ENCODE measurements at regions not wholly inside any gene's neighbourhood (a gene's known extent, or its start where the extent isn't known, plus 50 kb on each side); places are given as distances from the start of the nearest gene placed in this dataset.

GRCh38 chr6:134866563-134866962, 83.3 kb downstream of the ALDH8A1 start:
- DNase-seq (ENCODE audit: low read depth, low spot score) = no peak

DNA sequence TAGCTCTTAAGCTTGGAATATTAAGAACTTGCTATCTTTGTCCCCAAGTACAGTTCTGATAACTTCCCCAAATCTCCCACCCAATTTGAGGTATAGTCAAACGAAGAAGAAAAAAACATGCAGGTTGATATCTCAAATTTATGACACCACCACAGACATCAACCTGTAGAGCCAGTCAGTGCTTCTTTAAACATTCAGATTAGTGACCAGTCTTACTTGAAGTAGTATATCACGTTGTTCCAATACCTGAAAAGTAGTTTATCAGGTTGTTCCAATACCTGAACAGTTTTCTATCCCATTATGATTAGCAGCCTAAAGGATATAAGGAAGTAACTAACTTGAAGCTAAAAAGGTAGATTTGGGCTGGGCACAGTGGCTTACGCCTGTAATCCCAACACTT, 85.3 kb downstream of the ALDH8A1 start:
- no peak for DNase-seq (ENCODE audit: low read depth, low spot score)

GRCh38 chr6:134863763-134864510, 86.0 kb downstream of the ALDH8A1 start:
- DNase-seq (ENCODE audit: low read depth, low spot score) = no peak

DNA sequence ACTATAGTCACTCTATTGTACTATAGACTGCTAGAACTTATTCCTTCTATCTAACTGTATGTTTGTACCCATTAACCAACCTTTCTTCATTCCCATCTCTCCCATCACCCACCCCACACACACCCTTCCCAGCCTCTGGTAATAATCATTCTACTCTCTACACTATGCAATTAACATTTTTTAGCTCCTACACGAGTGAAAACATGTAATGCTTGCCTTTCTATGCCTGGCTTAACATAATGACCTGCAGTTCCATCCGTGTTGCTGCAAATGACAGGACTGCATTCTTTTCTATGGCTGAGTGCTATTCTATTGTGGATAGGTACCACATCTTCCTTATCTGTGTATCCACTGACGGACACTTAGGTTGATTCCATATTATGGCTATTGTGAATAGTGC, 95.5 kb downstream of the ALDH8A1 start:
- DNase-seq (ENCODE audit: low read depth, low spot score) = no peak

DNA sequence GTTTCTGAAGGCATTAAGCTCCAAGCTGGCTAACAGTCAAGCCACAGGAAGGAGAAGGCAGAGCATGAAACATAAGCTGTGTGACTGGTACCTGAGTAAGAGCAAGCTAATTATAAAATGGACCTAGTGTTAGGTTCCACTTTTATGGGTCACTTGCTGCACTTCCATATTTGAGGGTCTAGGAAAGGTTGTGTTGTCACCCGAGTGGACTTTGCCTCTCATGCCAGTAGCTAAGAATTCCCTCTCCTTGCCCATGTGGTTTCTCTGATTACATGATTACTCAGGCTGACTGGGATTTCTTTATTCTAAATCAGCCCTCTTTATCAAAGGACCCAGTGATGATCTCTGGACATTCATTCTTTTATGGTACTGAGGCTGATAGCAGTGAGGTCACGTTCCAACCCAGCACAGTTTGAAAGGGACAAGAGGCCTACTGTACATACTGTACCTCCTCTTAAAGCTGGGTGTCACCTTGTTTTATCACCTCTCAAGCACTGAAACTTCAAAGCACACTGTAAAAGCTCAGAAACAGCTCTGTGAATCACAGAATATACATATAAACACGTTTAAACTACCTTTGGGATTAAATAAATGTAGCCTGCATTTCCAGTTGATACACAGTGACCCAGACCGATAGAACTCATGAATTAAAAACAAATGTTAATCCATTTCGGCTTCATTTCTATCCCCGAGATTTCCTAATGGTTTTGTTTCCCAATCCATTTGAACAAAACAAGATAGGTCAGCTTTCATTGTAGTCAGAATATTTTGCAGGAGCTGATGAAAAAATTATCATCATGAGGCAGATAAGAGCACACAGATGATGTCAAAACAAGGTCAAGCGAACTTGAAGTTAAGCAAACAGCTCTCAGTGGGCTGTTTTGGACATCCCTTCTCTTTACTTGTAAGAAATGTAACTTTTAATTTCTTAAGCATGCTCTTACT, 96.5 kb downstream of the ALDH8A1 start:
- DNase-seq (ENCODE audit: low read depth, low spot score) = no peak

- DNase-seq (ENCODE audit: low read depth, low spot score) = no peak
These were observed 98.4 kb downstream of the ALDH8A1 start for GRCh38 chr6:134851548-134851947.

DNA sequence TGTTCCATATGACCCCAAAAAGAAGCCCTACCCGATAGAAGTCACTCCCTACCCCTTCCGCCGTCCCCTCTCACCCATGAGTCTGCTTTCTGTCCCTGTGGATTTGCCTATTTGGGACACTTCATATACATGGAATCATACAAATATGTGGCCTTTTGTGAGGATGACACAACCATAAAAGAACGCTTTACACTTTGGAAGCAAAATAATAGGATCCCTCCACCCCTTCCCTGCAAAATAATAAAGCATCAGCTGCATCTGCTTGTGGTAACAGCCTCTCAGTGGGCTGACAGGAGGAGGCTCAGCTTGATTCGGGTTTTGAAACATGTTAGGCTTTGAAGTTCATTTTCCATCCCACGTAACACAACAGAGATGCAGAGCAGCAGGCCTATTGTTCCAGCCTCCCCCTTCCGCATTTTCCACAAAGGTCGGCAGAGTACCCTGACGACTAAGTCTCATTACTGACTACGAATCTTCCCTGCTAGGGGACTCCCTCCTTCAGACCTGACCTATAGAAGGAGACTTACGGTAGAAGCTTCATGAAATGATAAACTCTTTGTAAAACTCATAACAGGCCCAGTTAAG, 99.1 kb downstream of the ALDH8A1 start:
- DNase-seq (ENCODE audit: low read depth, low spot score) = no peak

GRCh38 chr6:134849920-134850447, 99.9 kb downstream of the ALDH8A1 start:
- DNase-seq (ENCODE audit: low read depth, low spot score) = no peak

- DNase-seq (ENCODE audit: low read depth, low spot score) = no peak
These were observed 101.8 kb downstream of the ALDH8A1 start for GRCh38 chr6:134848076-134848475.

GRCh38 chr6:134846865-134847264, 103.0 kb downstream of the ALDH8A1 start:
- no peak for DNase-seq (ENCODE audit: low read depth, low spot score)

- no peak for DNase-seq (ENCODE audit: low read depth, low spot score)
These were observed 103.9 kb downstream of the ALDH8A1 start for GRCh38 chr6:134846031-134846430.

DNA sequence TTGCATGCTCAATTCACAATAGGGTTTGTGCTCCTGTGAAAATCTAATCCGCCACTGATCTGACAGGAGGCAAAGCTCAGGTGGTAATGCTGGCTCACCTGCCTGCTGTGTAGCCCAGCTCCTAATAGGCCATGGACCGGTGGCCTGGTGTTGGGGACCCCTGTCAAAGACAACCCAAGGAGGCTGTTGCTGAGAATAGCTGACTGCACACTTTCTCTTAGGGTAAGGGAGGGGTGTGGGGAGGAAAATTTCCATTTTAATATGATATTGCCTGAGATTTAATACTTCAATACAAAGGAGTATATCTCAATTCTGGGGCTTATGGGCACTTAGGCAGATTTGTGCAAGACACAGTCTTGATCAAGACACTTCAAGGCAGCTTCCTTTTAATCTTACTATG, 105.8 kb downstream of the ALDH8A1 start:
- no peak for DNase-seq (ENCODE audit: low read depth, low spot score)

- DNase-seq (ENCODE audit: low read depth, low spot score) = no peak
These were observed 109.6 kb downstream of the ALDH8A1 start for GRCh38 chr6:134840086-134840867.

DNA sequence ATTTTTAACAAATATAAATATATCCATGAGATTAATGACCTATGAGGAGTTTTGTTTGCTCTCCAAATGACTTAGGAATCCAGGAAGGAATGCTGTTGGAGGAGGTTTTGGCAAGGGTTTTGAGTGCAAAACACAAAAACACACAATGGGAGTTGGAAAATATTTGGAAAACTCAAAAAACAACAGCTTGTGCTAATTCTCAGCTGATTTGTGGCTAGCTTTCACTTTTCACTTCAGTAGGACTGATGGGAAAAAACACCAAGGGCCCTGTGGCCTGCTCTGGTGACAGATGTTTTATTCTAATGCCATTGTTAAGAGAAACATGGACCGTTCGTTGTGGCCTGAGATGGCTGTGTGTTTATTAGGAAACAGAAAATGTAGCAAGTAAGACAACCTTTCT, 113.9 kb downstream of the ALDH8A1 start:
- no peak for DNase-seq (ENCODE audit: low read depth, low spot score)

- DNase-seq (ENCODE audit: low read depth, low spot score) = no peak
These were observed 119.0 kb downstream of the ALDH8A1 start for GRCh38 chr6:134830940-134831339.

DNA sequence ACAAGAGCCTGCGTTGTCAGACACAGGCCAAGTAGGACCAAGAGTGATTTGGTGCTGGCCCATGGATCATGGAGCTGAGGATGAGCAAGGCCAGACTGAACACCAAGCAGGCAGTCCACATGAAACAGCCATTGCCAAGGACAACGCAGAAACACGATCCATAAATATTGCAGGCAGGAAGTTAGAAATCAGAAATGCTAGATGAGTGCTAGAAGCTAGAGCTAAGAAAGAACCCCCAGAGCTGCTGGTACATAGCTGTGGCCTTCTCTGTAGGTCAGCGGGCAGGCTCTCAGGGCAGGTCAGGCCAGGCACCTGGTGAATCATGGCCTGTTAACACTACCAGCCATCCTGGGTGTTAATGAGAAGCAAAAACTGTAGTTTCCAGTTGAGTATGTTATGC, 119.7 kb downstream of the ALDH8A1 start:
- DNase-seq (ENCODE audit: low read depth, low spot score) = no peak

DNA sequence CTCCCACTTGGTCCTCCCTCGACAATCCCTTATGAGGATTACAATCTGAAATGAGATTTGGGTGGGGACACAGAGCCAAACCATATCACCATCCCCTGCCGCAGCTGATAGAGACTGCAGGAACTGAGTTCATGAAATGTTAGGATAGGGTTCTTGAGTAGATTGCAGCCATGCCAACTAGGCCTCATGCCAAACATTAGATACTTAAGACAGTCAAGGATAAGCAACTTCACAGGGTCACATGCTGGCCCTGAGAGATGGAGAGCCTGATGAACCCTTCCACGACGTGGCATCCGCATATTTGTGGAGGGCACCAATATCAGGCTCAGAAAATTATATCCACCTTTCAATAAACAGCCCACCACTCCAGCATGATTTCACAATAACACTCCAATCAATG, 121.3 kb downstream of the ALDH8A1 start:
- no peak for DNase-seq (ENCODE audit: low read depth, low spot score)

DNA sequence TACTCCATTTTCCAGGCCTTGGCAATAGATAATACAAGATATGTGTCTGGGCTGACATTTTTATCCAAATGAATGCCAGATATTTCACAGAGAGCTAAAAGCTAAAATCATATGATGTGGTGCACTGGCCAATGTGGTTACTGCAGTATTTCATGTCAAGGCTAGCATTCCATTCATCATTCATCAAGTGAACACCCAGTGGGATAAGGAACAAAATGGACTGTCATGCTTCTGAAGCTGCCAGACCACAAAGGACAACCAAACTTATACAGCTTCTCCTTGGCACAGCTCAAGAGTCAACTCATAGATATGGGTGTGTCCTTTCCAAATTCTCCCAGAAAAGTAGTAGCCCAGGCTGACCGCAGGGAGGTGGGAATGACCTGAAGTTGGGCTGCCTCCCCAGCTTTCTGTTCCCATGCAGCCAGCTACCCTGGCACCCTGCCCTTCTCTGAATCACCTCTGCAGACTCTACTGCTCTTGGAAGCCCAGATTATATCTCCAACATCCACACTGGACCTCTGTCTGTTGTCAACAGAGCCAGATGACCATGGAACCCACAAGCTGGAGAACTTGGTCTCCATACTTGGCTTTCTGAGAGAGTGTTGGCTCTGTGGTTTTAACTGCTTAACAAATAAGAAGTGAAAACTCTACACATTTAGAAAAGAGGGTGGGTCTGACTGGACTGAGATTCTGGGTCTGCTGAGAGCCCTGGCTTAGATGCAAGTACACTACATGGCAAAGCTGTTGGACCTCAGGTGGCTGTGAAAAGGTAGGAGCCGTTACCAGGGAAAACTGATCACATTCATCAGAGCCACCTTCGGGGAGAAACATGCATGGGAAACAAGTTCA, 122.8 kb downstream of the ALDH8A1 start:
- DNase-seq (ENCODE audit: low read depth, low spot score) = no peak

GRCh38 chr6:134823710-134824034, 126.2 kb downstream of the ALDH8A1 start:
- no peak for DNase-seq (ENCODE audit: low read depth, low spot score)

DNA sequence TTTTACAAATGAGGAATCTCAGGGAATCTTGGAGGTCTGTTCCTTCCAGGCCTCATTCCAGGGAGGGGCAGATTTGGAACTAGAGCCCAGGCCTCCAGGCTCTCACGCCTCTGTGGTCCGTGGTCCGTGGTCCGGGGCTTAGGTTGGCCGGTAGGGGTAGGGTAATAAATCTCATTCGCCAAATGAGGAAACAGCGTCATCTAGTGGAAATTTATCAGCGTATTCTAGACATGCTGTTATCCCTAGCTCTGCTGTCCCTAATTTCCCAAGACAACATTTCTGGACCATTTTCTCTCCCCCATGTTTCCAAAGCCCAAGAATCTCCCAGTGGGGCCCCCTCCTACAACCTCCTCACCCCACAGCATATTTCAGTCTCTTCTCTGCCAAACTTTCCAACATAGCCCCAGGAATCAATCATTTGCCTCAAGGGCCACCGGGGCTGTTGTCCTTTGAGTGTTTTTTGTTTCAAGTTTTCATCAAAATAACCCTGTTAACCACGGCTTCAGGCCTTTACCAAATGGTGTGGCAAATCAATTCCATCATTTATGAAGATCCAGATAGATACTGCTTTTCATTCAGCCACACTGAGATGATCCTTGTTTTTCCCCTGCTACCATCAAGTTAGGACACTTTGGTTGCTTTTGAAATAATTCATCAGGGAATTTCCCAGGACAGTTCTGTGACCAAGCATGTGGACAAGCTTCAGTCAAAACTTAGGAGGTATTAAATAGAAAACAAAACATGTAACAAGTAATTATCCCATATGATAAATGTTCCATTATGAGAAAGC, 126.8 kb downstream of the ALDH8A1 start:
- DNase-seq (ENCODE audit: low read depth, low spot score) = peak; percentile 92
